H1 (cell line): ENCODE measurements at regions not wholly inside any gene's neighbourhood (a gene's known extent, or its start where the extent isn't known, plus 50 kb on each side); places are given as distances from the start of the nearest gene placed in this dataset.

Source experiments
- ASH2L ChIP-seq: fragments of 200-600, 300-600 bp; sonication (generic); IDR thresholded peaks from one replicate; pipeline ENCODE4 v1.7.1; 2017; ENCODE audit warnings: low read length
- ATF3 ChIP-seq: IDR thresholded peaks from 2 replicates; pipeline ENCODE4 v1.6.1; 2011; ENCODE audit warnings: low read depth, mild to moderate bottlenecking, low read length; ENCODE audit not compliant: insufficient read depth
- CHD7 ChIP-seq: fragments of 300-600 bp; sonication (generic); IDR thresholded peaks from 2 replicates; pipeline ENCODE4 v1.7.1; 2012; ENCODE audit warnings: low read length, moderate library complexity, mild to moderate bottlenecking, inconsistent platforms; ENCODE audit not compliant: insufficient replicate concordance
- EP300 ChIP-seq, 2 experiments: IDR thresholded peaks; 1 replicate in 1 of 2; 2 replicates in 1 of 2; pipeline ENCODE4 v1.6.1; 2011 to 2012; ENCODE audit warnings: low read depth in 2 of 2, low read length in 2 of 2, mild to moderate bottlenecking in 2 of 2, borderline replicate concordance in 1 of 2, inconsistent platforms in 1 of 2, moderate library complexity in 1 of 2
- GTF2F1 ChIP-seq: IDR thresholded peaks from 2 replicates; pipeline ENCODE4 v1.6.1; 2012; ENCODE audit warnings: low read depth, low read length, improper control_type of control experiment, borderline replicate concordance
- KDM5A ChIP-seq: fragments of 200-600 bp; IDR thresholded peaks from 2 replicates; pipeline ENCODE4 v1.7.1; 2012; ENCODE audit warnings: mild to moderate bottlenecking, low read length, inconsistent platforms, mixed read lengths
- MAX ChIP-seq: IDR thresholded peaks from 2 replicates; pipeline ENCODE4 v1.6.1; 2012; ENCODE audit warnings: inconsistent platforms
- SP2 ChIP-seq: IDR thresholded peaks from 2 replicates; pipeline ENCODE4 v1.6.1; 2012; ENCODE audit warnings: mild to moderate bottlenecking, low read length, inconsistent platforms
- SRF ChIP-seq: IDR thresholded peaks from 2 replicates; pipeline ENCODE4 v1.6.1; 2011; ENCODE audit warnings: mild to moderate bottlenecking, low read depth, low read length, moderate library complexity
- USF2 ChIP-seq: IDR thresholded peaks from 2 replicates; pipeline ENCODE4 v1.6.1; 2011; ENCODE audit warnings: low read length, improper control_type of control experiment

GRCh38 chr18:78399992-78400503, 579.6 kb upstream of the SALL3 start (continued):
- TF ChIP-seq CHD7 (no peak), EP300 (IDR thresholded peaks at IDR 0.05; ENCODE audit: borderline replicate concordance in 1 of 2, low read depth in 2 of 2, low read length in 2 of 2) (no peak), USF2 (no peak), ASH2L (no peak), MAX (no peak), ATF3 (no peak), SP2 (no peak), SRF (no peak), KDM5A (no peak), GTF2F1 (no peak)
- TF ChIP-seq, all 59 proteins: peak for 0
